Pulmonary artery endothelial cell (primary cell): ENCODE measurements at regions not wholly inside any gene's neighbourhood (a gene's known extent, or its start where the extent isn't known, plus 50 kb on each side); places are given as distances from the start of the nearest gene placed in this dataset.

Experiments
- DNase-seq: peaks from one replicate; pipeline ENCODE4 v3.0.0-alpha.2; 2011; ENCODE audit warnings: low read depth, low spot score

- no peak for DNase-seq
Observed at GRCh38 chr16:87169509-87169995, 147.6 kb downstream of the C16orf95 start.

- no peak for DNase-seq
Observed at GRCh38 chr16:87170310-87170709, 146.9 kb downstream of the C16orf95 start.

- no peak for DNase-seq
Observed at GRCh38 chr16:87171723-87172122, 145.5 kb downstream of the C16orf95 start.

DNA sequence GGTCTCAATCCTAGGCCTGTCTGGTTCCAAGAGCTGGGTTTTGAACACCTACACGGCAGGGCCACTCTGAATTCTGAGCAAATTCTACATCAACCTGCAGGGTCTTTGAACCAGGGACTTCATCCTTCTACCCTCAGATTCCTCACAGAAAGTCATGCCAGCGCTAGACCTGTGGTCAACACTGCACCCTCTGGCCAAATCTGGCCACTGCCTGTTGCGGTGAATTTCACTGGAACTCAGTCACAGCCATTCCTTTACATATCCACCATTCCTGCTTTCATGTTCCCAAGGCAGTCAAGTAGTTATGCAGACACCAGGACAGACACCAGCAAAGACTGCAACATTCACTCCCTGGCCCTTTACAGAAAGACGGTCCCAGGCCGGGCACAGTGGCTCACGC lies 144.6 kb downstream of the C16orf95 start:
- DNase-seq = no peak

- DNase-seq = no peak
Observed at GRCh38 chr16:87173294-87173893, 143.8 kb downstream of the C16orf95 start.

DNA sequence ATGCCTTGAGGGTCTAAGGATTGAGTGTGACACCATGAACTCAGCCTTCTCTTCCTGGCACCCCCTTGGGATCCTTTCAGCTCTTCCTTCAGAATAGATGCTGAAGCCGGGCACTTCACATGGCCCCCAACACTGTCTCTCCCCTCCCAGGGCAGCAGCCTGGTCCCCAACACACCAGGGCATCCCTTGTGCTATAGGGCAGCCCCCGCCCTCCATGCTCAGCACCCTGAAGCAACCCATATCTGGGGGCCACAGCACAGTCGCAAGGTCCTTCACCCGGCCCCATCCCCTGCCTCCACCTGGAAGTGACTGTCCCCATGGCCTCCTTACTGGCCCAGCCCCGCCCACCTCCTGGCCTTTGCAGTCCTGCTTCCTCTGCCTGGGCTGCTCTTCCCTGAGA lies 143.1 kb downstream of the C16orf95 start:
- DNase-seq = no peak

- DNase-seq = no peak
Observed at GRCh38 chr16:87176735-87177134, 140.5 kb downstream of the C16orf95 start.

DNA sequence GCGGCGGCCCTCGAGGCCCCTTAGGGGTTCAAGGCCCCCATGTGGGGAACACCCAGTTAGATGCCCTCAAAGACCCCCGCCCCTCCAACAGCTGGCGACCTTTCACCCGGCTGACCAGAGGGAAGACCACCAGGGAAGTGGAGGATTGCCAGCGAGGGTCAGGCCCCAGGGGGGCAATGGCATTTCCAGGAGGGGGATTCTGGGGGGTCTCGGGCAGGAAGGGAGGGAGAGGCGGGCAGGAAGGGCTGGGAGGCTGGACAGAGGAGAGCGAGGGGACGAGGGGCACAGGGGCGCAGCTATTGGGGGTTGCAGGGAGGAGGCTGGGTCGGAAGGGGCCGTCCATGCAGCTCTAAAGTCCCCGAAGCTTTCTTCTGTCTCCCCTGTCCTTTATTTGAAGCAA lies 139.5 kb downstream of the C16orf95 start:
- no peak for DNase-seq

DNA sequence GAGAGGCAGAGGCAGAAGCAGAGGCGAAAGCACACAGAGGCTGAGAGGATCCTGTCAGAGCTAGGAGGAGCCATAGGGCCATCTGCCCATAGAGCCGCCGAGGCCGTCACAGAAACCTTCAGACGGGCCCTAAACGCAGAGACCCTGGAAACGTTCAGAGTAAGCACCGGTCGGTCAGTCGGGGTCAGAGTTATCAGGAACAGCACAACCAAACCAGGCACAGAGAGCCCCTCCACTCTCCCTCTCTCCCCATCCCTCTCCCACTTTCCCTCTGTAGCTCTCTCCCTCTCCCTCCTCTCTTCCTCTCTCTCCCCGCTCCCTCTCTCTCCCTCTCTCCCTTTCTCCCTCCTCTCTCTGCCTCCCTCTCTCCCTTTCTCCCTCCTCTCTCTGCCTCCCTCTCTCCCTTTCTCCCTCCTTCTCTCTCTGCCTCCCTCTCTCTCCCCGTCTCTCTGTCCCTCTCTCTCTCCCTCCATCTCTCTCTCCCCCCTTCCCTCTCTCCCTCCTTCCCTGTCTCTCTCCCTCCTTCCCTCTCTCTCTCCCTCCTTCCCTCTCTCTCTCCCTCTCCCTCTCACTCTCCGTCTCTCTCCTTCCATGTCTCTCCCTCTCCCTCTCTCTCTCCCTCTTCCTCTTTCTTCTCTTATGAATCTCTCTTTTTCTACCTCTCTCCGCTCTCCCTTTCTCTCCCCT lies 138.9 kb downstream of the C16orf95 start:
- no peak for DNase-seq

- DNase-seq = peak; percentile 81
Observed at GRCh38 chr16:87178977-87179376, 138.2 kb downstream of the C16orf95 start.

- DNase-seq = no peak
Observed at GRCh38 chr16:87180069-87180468, 137.1 kb downstream of the C16orf95 start.

DNA sequence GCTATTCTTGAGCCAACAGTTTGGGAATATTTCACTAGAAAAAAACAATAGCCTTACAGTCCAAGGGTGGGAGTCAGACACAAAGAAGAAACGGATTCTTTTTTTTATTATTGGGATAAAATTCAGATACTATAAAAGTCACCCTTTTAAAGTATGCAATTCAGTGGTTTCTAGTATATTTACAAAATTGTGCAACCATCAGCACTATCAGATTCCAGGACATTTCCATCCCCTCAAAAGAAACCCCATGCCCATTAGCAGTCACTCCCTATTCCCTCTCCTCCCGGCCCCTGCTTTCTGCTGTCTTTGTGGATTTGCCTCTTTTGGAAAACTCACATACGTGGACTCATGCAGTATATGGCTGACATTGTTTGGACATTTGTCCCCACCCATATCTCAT lies 134.4 kb downstream of the C16orf95 start:
- DNase-seq = no peak

GRCh38 chr16:87183647-87184046 lies 133.5 kb downstream of the C16orf95 start:
- no peak for DNase-seq

GRCh38 chr16:87185308-87185707 lies 131.9 kb downstream of the C16orf95 start:
- no peak for DNase-seq

DNA sequence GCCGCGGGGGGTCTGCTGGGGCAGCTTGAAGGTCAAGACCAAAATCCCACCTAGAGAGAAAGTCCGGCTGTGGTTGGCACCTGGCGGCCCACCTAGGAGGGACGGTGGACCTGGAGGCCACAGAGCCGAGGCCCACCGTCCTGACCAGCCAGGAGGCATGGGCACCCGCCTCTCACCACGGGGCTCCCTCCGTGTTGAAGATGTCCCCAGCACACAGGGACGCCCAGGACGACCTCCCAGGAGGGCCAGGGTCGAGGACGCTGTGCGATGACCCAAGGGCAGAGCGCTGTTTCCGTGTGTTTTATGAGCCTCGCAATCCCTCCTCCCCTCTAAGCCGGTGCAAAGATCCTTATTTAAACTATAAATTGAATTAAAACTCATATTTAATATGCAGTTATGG lies 131.2 kb downstream of the C16orf95 start:
- DNase-seq = no peak

GRCh38 chr16:87186446-87186845 lies 130.7 kb downstream of the C16orf95 start:
- DNase-seq = no peak

GRCh38 chr16:87186876-87187533 lies 130.2 kb downstream of the C16orf95 start:
- no peak for DNase-seq

DNA sequence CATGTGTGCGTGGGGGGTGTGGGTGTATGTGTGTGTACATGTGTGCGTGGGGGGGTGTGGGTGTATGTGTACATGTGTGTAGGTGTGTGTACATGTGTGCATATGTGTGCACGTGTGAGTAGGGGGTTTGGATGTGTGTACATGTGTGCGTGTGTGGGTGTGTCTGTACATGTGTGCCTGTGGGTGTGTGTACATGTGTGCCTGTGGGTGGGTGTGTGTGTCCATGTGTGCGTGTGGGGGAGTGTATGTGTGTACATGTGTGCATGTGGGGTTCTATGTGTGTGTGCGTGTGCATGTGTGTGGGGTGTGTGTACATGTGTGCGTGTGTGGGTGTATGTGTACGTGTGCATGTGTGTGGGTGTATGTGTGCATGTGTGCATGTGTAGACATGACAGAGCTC lies 129.1 kb downstream of the C16orf95 start:
- DNase-seq = no peak

DNA sequence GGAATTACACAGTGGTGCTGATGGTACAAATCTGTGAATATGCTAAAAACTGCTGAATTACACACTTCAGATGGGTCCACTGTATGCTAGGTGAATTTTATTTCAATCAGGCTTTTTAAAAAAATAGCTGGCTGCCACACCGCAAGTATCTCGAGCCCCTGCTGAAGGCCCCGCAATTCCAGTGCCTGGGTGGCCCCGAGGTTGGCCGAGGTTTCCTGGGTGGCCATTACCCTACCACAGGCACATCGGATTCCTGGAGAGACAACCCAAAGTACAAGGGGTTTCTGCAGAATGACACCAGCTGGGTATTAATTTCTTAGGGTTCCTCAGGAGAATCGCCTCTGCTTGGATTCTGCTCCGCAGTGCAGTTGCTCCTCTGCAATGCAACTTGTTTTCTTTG lies 127.8 kb downstream of the C16orf95 start:
- no peak for DNase-seq

GRCh38 chr16:87190288-87191230 lies 126.6 kb downstream of the C16orf95 start:
- no peak for DNase-seq

- DNase-seq = no peak
Observed at GRCh38 chr16:87192452-87193073, 124.6 kb downstream of the C16orf95 start.
